Neutrophil (primary cell): ENCODE measurements at regions not wholly inside any gene's neighbourhood (a gene's known extent, or its start where the extent isn't known, plus 50 kb on each side); places are given as distances from the start of the nearest gene placed in this dataset.

Experiments used
- H3K27ac ChIP-seq: fragments of 200-600 bp; sonication (generic); 2 replicates; pipeline ENCODE4 v1.5.1; 2016; ENCODE audit warnings: mild to moderate bottlenecking, moderate library complexity
- H3K27me3 ChIP-seq: fragments of 200-600 bp; sonication (generic); 2 replicates; pipeline ENCODE4 v1.6.0; 2016; ENCODE audit warnings: mild to moderate bottlenecking
- H3K36me3 ChIP-seq: fragments of 200-600 bp; sonication (generic); 2 replicates; pipeline ENCODE4 v1.5.1; 2017
- H3K4me1 ChIP-seq, 2 experiments: fragments of 200-600 bp in 1 of 2; sonication (generic) in 1 of 2; 1 replicate in 1 of 2; 2 replicates in 1 of 2; pipeline versions ENCODE4 v1.5.1 to v1.6.1; 2013 to 2016; ENCODE audit warnings: low read depth in 1 of 2, low read length in 1 of 2, mild to moderate bottlenecking in 1 of 2, moderate library complexity in 1 of 2; ENCODE audit not compliant: control insufficient read depth in 1 of 2, insufficient read depth in 1 of 2
- H3K4me3 ChIP-seq, 2 experiments: fragments of 200-600 bp in 1 of 2; sonication (generic) in 1 of 2; 1 replicate in 1 of 2; 2 replicates in 1 of 2; pipeline ENCODE4 v1.5.1; 2013 to 2016; ENCODE audit warnings: low read depth in 1 of 2, low read length in 1 of 2, mild to moderate bottlenecking in 1 of 2, moderate library complexity in 1 of 2
- H3K9me3 ChIP-seq: fragments of 200-600 bp; sonication (generic); 2 replicates; pipeline ENCODE4 v1.5.1; 2016
- TF ChIP-seq, protein P1 (sequence below): fragments of 200-600 bp; sonication (generic); IDR thresholded peaks from 2 replicates; pipeline ENCODE4 v1.5.1; 2016; ENCODE audit warnings: antibody characterized with exemption

DNA sequence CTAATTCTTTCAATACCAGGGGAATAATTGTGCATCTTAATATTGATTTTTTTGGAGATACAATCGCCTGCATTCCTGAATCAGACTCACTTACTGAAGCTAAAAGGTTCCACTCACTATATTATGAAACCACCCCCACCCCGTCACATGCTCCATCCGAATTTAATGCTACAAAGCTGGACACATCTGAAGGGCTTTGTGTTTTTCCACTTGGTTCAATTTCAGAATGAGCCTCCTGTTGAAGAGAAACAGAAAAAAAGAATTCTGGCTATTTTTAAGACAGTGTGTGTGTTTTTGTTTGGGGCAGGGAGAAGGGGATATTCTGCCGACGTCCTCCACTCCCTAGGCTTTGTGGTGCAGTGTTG lies 165.5 kb upstream of the TBX20 start:
- H3K4me1 ChIP-seq = no peaks in the 10 kb centered on the region
- TF ChIP-seq, protein P1, sequence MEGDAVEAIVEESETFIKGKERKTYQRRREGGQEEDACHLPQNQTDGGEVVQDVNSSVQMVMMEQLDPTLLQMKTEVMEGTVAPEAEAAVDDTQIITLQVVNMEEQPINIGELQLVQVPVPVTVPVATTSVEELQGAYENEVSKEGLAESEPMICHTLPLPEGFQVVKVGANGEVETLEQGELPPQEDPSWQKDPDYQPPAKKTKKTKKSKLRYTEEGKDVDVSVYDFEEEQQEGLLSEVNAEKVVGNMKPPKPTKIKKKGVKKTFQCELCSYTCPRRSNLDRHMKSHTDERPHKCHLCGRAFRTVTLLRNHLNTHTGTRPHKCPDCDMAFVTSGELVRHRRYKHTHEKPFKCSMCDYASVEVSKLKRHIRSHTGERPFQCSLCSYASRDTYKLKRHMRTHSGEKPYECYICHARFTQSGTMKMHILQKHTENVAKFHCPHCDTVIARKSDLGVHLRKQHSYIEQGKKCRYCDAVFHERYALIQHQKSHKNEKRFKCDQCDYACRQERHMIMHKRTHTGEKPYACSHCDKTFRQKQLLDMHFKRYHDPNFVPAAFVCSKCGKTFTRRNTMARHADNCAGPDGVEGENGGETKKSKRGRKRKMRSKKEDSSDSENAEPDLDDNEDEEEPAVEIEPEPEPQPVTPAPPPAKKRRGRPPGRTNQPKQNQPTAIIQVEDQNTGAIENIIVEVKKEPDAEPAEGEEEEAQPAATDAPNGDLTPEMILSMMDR = no peak
- H3K36me3 ChIP-seq = no peaks in the 10 kb centered on the region
- H3K9me3 ChIP-seq = no peaks in the 10 kb centered on the region
- no peak overlapping the region for H3K27ac ChIP-seq
- no peaks in the 10 kb centered on the region for H3K27me3 ChIP-seq
- H3K4me3 ChIP-seq = no peak overlapping the region

DNA sequence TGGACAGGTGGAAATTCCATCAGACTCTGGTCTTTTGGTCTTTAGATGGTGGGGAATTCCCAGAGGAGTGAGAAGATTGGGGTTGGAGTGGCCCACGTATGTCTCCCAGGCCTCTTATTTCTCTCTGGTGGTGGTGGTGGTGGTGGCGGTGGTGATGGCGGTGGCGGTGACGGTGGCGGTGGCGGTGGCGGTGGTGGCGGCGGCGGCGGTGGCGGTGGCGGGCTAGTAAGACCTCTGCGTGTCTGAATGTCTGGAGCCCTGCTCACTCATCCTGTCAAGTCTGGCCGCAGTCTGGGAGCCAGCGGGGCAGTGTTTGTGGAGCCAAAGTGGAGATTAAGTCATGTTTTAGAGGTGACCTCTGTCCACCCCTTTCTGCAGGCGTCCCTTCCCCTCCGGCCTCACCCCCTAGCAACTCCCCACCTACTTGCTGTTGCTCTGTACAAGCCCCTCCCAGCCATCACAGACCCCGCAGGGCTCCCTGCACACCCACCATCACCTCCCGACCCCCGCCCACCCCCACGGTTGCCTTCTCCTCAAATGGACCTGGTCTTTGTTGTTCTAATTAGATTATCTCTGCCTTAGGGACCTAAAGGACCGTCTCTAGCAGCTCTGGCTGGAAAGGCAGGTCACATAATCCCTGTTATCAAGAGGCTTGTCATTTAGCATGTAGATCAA lies 165.0 kb upstream of the TBX20 start:
- H3K9me3 ChIP-seq = no peaks in the 10 kb centered on the region
- H3K27me3 ChIP-seq = no peaks in the 10 kb centered on the region
- no peak overlapping the region for H3K4me3 ChIP-seq
- TF ChIP-seq, protein P1 = no peak
- H3K4me1 ChIP-seq = no peaks in the 10 kb centered on the region
- H3K36me3 ChIP-seq = no peaks in the 10 kb centered on the region
- no peak overlapping the region for H3K27ac ChIP-seq

DNA sequence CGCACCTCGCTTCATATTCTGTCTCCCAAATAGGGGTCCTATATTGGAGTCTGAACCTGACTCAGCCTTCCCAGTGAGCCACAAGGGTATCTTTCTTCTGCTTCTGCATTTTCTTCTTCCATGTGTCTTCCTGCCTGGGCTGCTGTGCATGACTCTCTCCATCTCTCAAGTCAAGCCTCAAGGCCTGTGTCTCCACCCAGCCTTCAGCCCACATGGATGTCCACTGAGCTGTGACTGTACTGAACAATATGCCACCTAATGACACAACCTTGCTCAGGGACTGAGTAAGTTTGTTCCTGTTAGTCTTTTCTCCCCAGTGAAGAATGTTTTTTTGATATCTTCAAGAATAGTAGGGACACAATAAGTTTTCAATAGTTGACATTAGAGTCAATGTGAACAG lies 162.7 kb upstream of the TBX20 start:
- TF ChIP-seq, protein P1 = no peak
- H3K4me1 ChIP-seq = no peaks in the 10 kb centered on the region
- H3K27me3 ChIP-seq = no peaks in the 10 kb centered on the region
- H3K4me3 ChIP-seq = no peak overlapping the region
- H3K27ac ChIP-seq = no peak overlapping the region
- no peaks in the 10 kb centered on the region for H3K36me3 ChIP-seq
- H3K9me3 ChIP-seq = no peaks in the 10 kb centered on the region

DNA sequence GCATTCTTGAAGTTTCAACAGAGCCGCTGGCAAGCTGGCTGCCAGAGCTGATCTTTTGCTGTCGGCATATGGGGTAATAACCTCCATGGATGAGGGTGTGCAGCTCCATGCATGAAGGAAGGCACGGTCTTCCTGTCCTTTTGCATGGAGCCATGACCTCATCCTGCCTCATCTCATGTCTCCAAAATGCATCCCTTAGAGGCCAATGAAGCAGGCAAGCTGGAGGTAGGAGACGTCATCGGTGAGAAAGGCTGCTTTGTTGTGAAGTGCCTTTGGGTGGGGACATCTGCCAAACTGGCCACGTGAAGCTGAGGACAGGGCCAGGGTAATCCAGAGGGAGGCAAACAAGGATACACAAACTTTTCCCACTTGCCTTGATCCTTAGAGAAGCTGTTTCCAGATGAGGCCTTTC lies 161.5 kb upstream of the TBX20 start:
- TF ChIP-seq, protein P1 = no peak

DNA sequence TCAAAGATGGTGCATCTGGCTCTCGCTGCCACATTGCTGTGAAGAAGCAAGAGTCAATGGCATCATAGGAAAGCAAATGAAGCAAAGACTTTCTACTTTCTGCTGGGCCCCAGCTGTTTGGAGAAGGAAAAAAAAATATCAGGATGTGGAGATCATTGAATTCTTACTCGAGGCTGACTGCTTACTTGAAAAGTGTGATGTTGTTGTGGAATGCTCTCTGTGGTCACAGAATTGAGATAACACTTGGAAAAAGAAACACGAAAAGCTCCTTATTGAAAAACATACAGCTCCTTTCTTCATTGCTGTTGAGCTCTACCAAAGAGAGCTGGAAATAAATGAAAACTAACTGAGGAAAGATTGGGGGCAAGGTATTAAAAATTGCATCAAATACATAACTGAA lies 157.4 kb upstream of the TBX20 start:
- Histone ChIP-seq H3K27ac (no peak overlapping the region), H3K4me1 (no peaks in the 10 kb centered on the region), H3K4me3 (no peak overlapping the region), H3K9me3 (no peaks in the 10 kb centered on the region), H3K27me3 (peaks cover 7% of the 10 kb centered on the region), H3K36me3 (no peaks in the 10 kb centered on the region)
- TF ChIP-seq, protein P1 = no peak

More for the DNA sequence above, 161.5 kb upstream of the TBX20 start:
- no peaks in the 10 kb centered on the region for H3K36me3 ChIP-seq
- H3K9me3 ChIP-seq = no peaks in the 10 kb centered on the region
- H3K4me1 ChIP-seq = no peaks in the 10 kb centered on the region
- no peak overlapping the region for H3K27ac ChIP-seq
- H3K27me3 ChIP-seq = no peaks in the 10 kb centered on the region
- no peak overlapping the region for H3K4me3 ChIP-seq
